22Rv1 (cell line): ENCODE measurements at regions not wholly inside any gene's neighbourhood (a gene's known extent, or its start where the extent isn't known, plus 50 kb on each side); places are given as distances from the start of the nearest gene placed in this dataset.

Source experiments
- H3K27ac ChIP-seq: fragments of 450-650 bp; 2 replicates; pipeline ENCODE4 v1.5.1; 2017
- CTCF ChIP-seq: fragments of 450-650 bp; IDR thresholded peaks from 2 replicates; pipeline ENCODE4 v1.5.1; 2017; ENCODE audit warnings: mild to moderate bottlenecking
- ZFX ChIP-seq: fragments of 450-650 bp; IDR thresholded peaks from 2 replicates; pipeline ENCODE4 v1.6.1; 2017; ENCODE audit warnings: antibody characterized with exemption, borderline replicate concordance

GRCh38 chr1:244205171-244205570 lies 154.1 kb downstream of the ZBTB18 start:
- H3K27ac ChIP-seq: no peak overlapping the region
- TF ChIP-seq ZFX (no peak), CTCF (no peak)

DNA sequence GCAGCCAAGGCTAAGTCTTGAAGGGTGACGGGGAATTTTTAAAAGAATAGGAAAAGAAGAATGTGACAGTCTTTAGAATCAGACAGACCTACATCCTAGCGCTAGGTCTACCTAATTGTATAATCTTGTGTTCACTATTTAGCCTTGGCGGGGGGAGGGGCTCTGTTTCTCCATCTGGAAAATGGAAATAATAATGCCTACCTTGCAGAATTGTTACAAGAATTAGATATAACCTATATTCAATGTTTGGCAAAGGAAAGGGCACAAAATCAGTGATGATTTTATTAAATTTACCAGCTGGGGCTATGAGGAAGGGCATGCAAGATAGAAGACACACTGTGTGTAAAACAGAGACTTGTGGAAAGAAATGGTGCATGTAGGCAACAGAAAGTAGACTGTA lies 154.8 kb downstream of the ZBTB18 start:
- H3K27ac ChIP-seq: no peak overlapping the region
- TF ChIP-seq ZFX: no peak
- no peak for TF ChIP-seq CTCF

GRCh38 chr1:244207042-244207934 lies 156.2 kb downstream of the ZBTB18 start:
- no peak overlapping the region for H3K27ac ChIP-seq
- TF ChIP-seq ZFX (no peak), CTCF (no peak)

- no peak overlapping the region for H3K27ac ChIP-seq
- TF ChIP-seq ZFX (no peak), CTCF (no peak)
Measured at GRCh38 chr1:244207935-244208244, 156.8 kb downstream of the ZBTB18 start.

DNA sequence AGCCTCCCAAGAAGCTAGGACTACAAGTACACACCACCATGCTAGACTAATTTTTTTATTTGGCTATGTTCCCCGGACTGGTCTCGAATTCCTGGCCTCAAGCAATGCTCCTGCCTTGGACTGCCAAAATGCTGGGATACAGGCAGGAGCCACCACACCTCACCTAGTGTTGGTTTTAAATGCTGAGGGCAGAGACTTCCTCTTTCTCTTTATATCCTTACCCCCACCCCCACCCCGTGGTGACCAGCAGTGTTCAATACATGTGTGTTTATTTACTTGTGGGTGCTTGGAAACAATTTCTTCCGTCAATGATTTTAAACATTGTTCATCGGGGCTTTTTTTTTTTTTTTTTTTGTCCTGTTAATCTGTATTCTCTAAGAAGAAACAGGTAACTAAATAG lies 158.9 kb downstream of the ZBTB18 start:
- no peak overlapping the region for H3K27ac ChIP-seq
- TF ChIP-seq ZFX: no peak
- TF ChIP-seq CTCF: no peak

- no peak overlapping the region for H3K27ac ChIP-seq
- no peak for TF ChIP-seq ZFX
- TF ChIP-seq CTCF: peak; percentile 83
Measured at GRCh38 chr1:244210884-244211558, 159.9 kb downstream of the ZBTB18 start.

DNA sequence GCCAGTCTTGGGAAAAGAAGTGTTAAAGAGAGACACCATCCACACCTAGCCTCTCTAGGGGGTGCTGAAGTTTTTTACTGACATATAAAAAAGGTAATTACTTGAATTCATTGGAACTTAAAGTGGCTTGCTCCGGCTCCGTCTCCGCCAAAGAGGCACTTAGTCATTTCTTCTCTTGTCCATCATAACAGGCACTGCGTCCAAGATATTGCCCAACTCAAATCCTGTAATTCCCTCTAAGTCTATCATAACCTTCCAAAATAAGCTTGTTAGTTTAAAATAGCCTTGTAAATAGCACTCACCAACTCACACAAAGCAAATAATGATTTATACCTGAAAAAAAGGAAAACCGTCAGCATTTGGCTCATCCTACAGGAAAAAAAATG lies 160.5 kb downstream of the ZBTB18 start:
- no peak for TF ChIP-seq ZFX
- TF ChIP-seq CTCF: no peak

More for the DNA sequence above, 160.5 kb downstream of the ZBTB18 start:
- no peak overlapping the region for H3K27ac ChIP-seq
